ENCODE measurements at regions not wholly inside any gene's neighbourhood (a gene's known extent, or its start where the extent isn't known, plus 50 kb on each side); places are given as distances from the start of the nearest gene placed in this dataset.
A peak's percentile ranks its signal among the peaks of the same experiment; 100 is the strongest.

GRCh38 chr2:49490710-49491109 lies 336.4 kb upstream of the FSHR start:
- peak in 1 of 3 donors; percentile 0 for DNase-seq (ENCODE audit: low read depth in 3 of 3)

GRCh38 chr2:49487139-49487538 lies 332.8 kb upstream of the FSHR start:
- no peak for DNase-seq (ENCODE audit: low read depth in 3 of 3)

- no peak for DNase-seq (ENCODE audit: low read depth in 3 of 3)
Measured at GRCh38 chr2:49480520-49480919, 326.2 kb upstream of the FSHR start.

GRCh38 chr2:49465157-49465831 lies 311.0 kb upstream of the FSHR start:
- no peak for DNase-seq (ENCODE audit: low read depth in 3 of 3)

GRCh38 chr2:49459314-49459993 lies 305.1 kb upstream of the FSHR start:
- no peak for DNase-seq (ENCODE audit: low read depth in 3 of 3)

- no peak for DNase-seq (ENCODE audit: low read depth in 3 of 3)
Measured at GRCh38 chr2:49444005-49444404, 289.7 kb upstream of the FSHR start.

- no peak for DNase-seq (ENCODE audit: low read depth in 3 of 3)
Measured at GRCh38 chr2:49426996-49427395, 272.7 kb upstream of the FSHR start.

- DNase-seq (ENCODE audit: low read depth in 3 of 3) = no peak
Measured at GRCh38 chr2:49416252-49416651, 261.9 kb upstream of the FSHR start.

- no peak for DNase-seq (ENCODE audit: low read depth in 3 of 3)
Measured at GRCh38 chr2:49404108-49404507, 249.8 kb upstream of the FSHR start.

- DNase-seq (ENCODE audit: low read depth in 3 of 3) = no peak
Measured at GRCh38 chr2:49403637-49404036, 249.3 kb upstream of the FSHR start.

- no peak for DNase-seq (ENCODE audit: low read depth in 3 of 3)
Measured at GRCh38 chr2:49379406-49379805, 225.1 kb upstream of the FSHR start.

GRCh38 chr2:49371128-49371701 lies 216.9 kb upstream of the FSHR start:
- DNase-seq (ENCODE audit: low read depth in 3 of 3) = no peak

GRCh38 chr2:49369650-49370049 lies 215.3 kb upstream of the FSHR start:
- no peak for DNase-seq (ENCODE audit: low read depth in 3 of 3)

- DNase-seq (ENCODE audit: low read depth in 3 of 3) = no peak
Measured at GRCh38 chr2:49369101-49369500, 214.8 kb upstream of the FSHR start.

GRCh38 chr2:49367003-49367402 lies 212.7 kb upstream of the FSHR start:
- DNase-seq (ENCODE audit: low read depth in 3 of 3) = no peak

GRCh38 chr2:49360407-49360767 lies 206.1 kb upstream of the FSHR start:
- no peak for DNase-seq (ENCODE audit: low read depth in 3 of 3)

GRCh38 chr2:49359721-49360406 lies 205.5 kb upstream of the FSHR start:
- no peak for DNase-seq (ENCODE audit: low read depth in 3 of 3)

GRCh38 chr2:49355611-49356010 lies 201.3 kb upstream of the FSHR start:
- DNase-seq (ENCODE audit: low read depth in 3 of 3) = no peak

GRCh38 chr2:49351560-49351959 lies 197.2 kb upstream of the FSHR start:
- no peak for DNase-seq (ENCODE audit: low read depth in 3 of 3)

GRCh38 chr2:49343638-49344037 lies 189.3 kb upstream of the FSHR start:
- DNase-seq (ENCODE audit: low read depth in 3 of 3) = no peak

- no peak for DNase-seq (ENCODE audit: low read depth in 3 of 3)
Measured at GRCh38 chr2:49342156-49342555, 187.8 kb upstream of the FSHR start.

- no peak for DNase-seq (ENCODE audit: low read depth in 3 of 3)
Measured at GRCh38 chr2:49335546-49335945, 181.2 kb upstream of the FSHR start.

- no peak for DNase-seq (ENCODE audit: low read depth in 3 of 3)
Measured at GRCh38 chr2:49332415-49332814, 178.1 kb upstream of the FSHR start.
